Fibroblast of lung (primary cell): ENCODE measurements at regions not wholly inside any gene's neighbourhood (a gene's known extent, or its start where the extent isn't known, plus 50 kb on each side); places are given as distances from the start of the nearest gene placed in this dataset.

Experiments
- DNase-seq, 2 donors: peaks; one replicate each; pipeline versions ENCODE4 v3.0.0 to v3.0.0-alpha.2; 2010; ENCODE audit warnings: low read depth in 2 of 2
- H2AFZ ChIP-seq: 2 replicates; pipeline ENCODE4 v1.5.1; 2012; ENCODE audit warnings: low read length, control low read depth, inconsistent platforms
- H3K27ac ChIP-seq: 2 replicates; pipeline ENCODE4 v1.5.1; 2011; ENCODE audit warnings: low read length, control low read depth; ENCODE audit not compliant: insufficient read depth
- H3K27me3 ChIP-seq: 2 replicates; pipeline ENCODE4 v1.5.1; 2011; ENCODE audit warnings: mild to moderate bottlenecking, low read length; ENCODE audit not compliant: control insufficient read depth, insufficient read depth
- H3K36me3 ChIP-seq: 2 replicates; pipeline ENCODE4 v1.5.1; 2011; ENCODE audit warnings: low read length; ENCODE audit not compliant: control insufficient read depth, insufficient read depth
- H3K4me1 ChIP-seq: 2 replicates; pipeline ENCODE4 v1.5.1; 2011; ENCODE audit warnings: low read length; ENCODE audit not compliant: control insufficient read depth, insufficient read depth; ENCODE audit errors: extremely low read depth
- H3K4me2 ChIP-seq: 2 replicates; pipeline ENCODE4 v1.5.1; 2011; ENCODE audit warnings: low read length, control low read depth; ENCODE audit not compliant: insufficient read depth; ENCODE audit errors: extremely low read depth
- H3K4me3 ChIP-seq, 4 experiments: fragments of 200-600 bp in 1 of 4; sonication (generic) in 1 of 4; replicated peaks in 1 of 4; 2 replicates each; pipeline ENCODE4 v1.5.1; 2011 to 2016; ENCODE audit warnings: low read length in 4 of 4, low read depth in 3 of 4, mild to moderate bottlenecking in 3 of 4, control low read depth in 2 of 4, inconsistent platforms in 1 of 4, mixed read lengths in 1 of 4; ENCODE audit not compliant: insufficient read depth in 1 of 4; ENCODE audit errors: control extremely low read depth in 1 of 4
- H3K79me2 ChIP-seq: 2 replicates; pipeline ENCODE4 v1.5.1; 2012; ENCODE audit warnings: mild to moderate bottlenecking, low read length, inconsistent platforms; ENCODE audit not compliant: control insufficient read depth, insufficient read depth
- H3K9ac ChIP-seq: 2 replicates; pipeline ENCODE4 v1.5.1; 2011; ENCODE audit warnings: mild to moderate bottlenecking, low read length, control low read depth; ENCODE audit not compliant: insufficient read depth
- H3K9me3 ChIP-seq: 2 replicates; pipeline ENCODE4 v1.5.1; 2012; ENCODE audit warnings: low read depth, low read length; ENCODE audit not compliant: control insufficient read depth, insufficient read depth
- H4K20me1 ChIP-seq: 2 replicates; pipeline ENCODE4 v1.5.1; 2011; ENCODE audit warnings: low read length; ENCODE audit not compliant: control insufficient read depth, insufficient read depth; ENCODE audit errors: extremely low read depth
- EZH2 ChIP-seq: IDR thresholded peaks from 2 replicates; pipeline ENCODE4 v1.5.1; 2012; ENCODE audit warnings: low read length, control low read depth, mild to moderate bottlenecking; ENCODE audit errors: missing control alignments
- TF ChIP-seq, protein P1 (sequence below), 2 donors: IDR thresholded peaks in 1 of 2; conservative IDR thresholded peaks in 1 of 2; 1 replicate in 1 of 2; 2 replicates in 1 of 2; pipeline ENCODE4 v1.5.1; 2011 to 2012; ENCODE audit warnings: low read length in 2 of 2, control low read depth in 1 of 2, inconsistent platforms in 1 of 2, low read depth in 1 of 2, mild to moderate bottlenecking in 1 of 2

DNA sequence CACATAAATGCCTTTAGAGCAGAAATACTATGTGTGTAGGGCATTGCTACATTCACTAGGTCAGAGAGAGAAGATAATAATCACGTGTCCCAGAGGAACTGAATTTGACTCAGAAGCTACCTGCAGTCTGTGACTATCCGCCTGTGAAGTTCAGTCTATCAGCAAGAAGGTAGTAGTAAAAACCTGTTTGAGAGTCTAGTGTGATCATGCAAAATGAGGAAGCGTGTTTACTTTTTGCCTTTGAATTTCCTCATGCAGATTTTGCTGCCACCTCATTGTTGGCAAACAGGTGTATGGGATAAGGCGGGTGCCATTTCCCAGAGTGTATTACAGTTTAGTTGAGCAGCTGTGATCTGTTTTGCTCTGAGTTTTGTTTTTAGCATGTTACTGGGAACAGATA is 403.9 kb upstream of the FANCL start:
- H3K36me3 ChIP-seq: no peaks in the 10 kb centered on the region
- no peak overlapping the region for H3K27ac ChIP-seq
- H3K4me3 ChIP-seq: no peak overlapping the region
- DNase-seq: no peak
- TF ChIP-seq, protein P1, sequence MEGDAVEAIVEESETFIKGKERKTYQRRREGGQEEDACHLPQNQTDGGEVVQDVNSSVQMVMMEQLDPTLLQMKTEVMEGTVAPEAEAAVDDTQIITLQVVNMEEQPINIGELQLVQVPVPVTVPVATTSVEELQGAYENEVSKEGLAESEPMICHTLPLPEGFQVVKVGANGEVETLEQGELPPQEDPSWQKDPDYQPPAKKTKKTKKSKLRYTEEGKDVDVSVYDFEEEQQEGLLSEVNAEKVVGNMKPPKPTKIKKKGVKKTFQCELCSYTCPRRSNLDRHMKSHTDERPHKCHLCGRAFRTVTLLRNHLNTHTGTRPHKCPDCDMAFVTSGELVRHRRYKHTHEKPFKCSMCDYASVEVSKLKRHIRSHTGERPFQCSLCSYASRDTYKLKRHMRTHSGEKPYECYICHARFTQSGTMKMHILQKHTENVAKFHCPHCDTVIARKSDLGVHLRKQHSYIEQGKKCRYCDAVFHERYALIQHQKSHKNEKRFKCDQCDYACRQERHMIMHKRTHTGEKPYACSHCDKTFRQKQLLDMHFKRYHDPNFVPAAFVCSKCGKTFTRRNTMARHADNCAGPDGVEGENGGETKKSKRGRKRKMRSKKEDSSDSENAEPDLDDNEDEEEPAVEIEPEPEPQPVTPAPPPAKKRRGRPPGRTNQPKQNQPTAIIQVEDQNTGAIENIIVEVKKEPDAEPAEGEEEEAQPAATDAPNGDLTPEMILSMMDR (conservative IDR thresholded peaks at IDR 0.05 in 1 of 2, IDR thresholded peaks at IDR 0.05 in 1 of 2; ENCODE audit: low read depth in 1 of 2, low read length in 2 of 2): no peak
- TF ChIP-seq EZH2: no peak
- no peaks in the 10 kb centered on the region for H3K9me3 ChIP-seq
- H3K79me2 ChIP-seq: no peaks in the 10 kb centered on the region
- no peaks in the 10 kb centered on the region for H3K27me3 ChIP-seq
- no peak overlapping the region for H3K4me2 ChIP-seq
- no peaks in the 10 kb centered on the region for H3K4me1 ChIP-seq
- H4K20me1 ChIP-seq: no peaks in the 10 kb centered on the region
- no peak overlapping the region for H3K9ac ChIP-seq
- no peak overlapping the region for H2AFZ ChIP-seq

- Histone ChIP-seq H3K27me3 (no peaks in the 10 kb centered on the region), H3K4me1 (no peaks in the 10 kb centered on the region), H2AFZ (no peak overlapping the region), H3K9ac (no peak overlapping the region), H3K27ac (no peak overlapping the region), H3K36me3 (no peaks in the 10 kb centered on the region), H3K4me3 (no peak overlapping the region), H3K4me2 (no peak overlapping the region), H3K79me2 (no peaks in the 10 kb centered on the region), H4K20me1 (no peaks in the 10 kb centered on the region), H3K9me3 (no peaks in the 10 kb centered on the region)
- DNase-seq: no peak
- TF ChIP-seq, protein P1 (conservative IDR thresholded peaks at IDR 0.05 in 1 of 2, IDR thresholded peaks at IDR 0.05 in 1 of 2; ENCODE audit: low read depth in 1 of 2, low read length in 2 of 2): no peak
- no peak for TF ChIP-seq EZH2
These were observed 403.3 kb upstream of the FANCL start for GRCh38 chr2:58644451-58644850.

DNA sequence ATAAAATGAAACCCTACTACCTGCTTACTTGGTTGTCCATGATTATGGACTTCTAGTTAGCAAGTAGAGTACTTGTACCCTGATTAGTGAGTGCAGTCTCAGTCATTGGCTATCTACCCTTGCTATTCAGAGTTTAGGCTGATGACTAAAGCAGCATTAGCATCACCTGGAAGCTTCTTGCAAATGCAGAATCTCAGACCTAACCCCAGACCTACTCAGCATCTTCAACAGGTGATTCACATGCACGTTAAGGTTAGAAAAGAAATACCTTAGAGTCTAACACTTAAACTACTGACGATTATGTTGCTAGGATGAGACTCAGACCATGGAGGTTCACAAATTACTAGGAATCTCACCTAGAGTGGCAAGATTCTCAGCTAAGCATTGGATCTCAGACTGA is 399.9 kb upstream of the FANCL start:
- Histone ChIP-seq H3K79me2 (no peaks in the 10 kb centered on the region), H3K4me2 (no peak overlapping the region), H4K20me1 (no peaks in the 10 kb centered on the region), H3K36me3 (no peaks in the 10 kb centered on the region), H2AFZ (no peak overlapping the region), H3K9me3 (no peaks in the 10 kb centered on the region), H3K4me3 (no peak overlapping the region), H3K4me1 (no peaks in the 10 kb centered on the region), H3K9ac (no peak overlapping the region), H3K27me3 (no peaks in the 10 kb centered on the region), H3K27ac (no peak overlapping the region)
- no peak for TF ChIP-seq EZH2
- TF ChIP-seq, protein P1 (conservative IDR thresholded peaks at IDR 0.05 in 1 of 2, IDR thresholded peaks at IDR 0.05 in 1 of 2; ENCODE audit: low read depth in 1 of 2, low read length in 2 of 2): no peak
- DNase-seq: no peak
